ENCODE measurements at regions not wholly inside any gene's neighbourhood (a gene's known extent, or its start where the extent isn't known, plus 50 kb on each side); places are given as distances from the start of the nearest gene placed in this dataset.

- POLR2A ChIA-PET, result no interaction called here
- Histone ChIP-seq H3K36me3 (ENCODE audit: control insufficient read depth in 2 of 2, insufficient read depth in 2 of 2, low read length in 1 of 2) (no peaks in the 10 kb centered on the region), H4K20me1 (ENCODE audit: control insufficient read depth, insufficient read depth) (no peaks in the 10 kb centered on the region), H3K27ac (ENCODE audit: control insufficient read depth, insufficient read depth) (no peak overlapping the region), H3K9me3 (replicated peaks; ENCODE audit: control insufficient read depth, insufficient read depth, low read length) (no peaks in the 10 kb centered on the region; the same call in 2 of the 3 replicates), H3K79me2 (ENCODE audit: control insufficient read depth, insufficient read depth, low read length) (no peaks in the 10 kb centered on the region), H2AFZ (ENCODE audit: control insufficient read depth, low read depth, low read length) (no peak overlapping the region), H3K4me2 (ENCODE audit: control insufficient read depth, insufficient read depth) (no peak overlapping the region), H3K27me3 (replicated peaks in 1 of 2; ENCODE audit: control insufficient read depth in 2 of 2, insufficient read depth in 2 of 2, low read length in 1 of 2) (no peaks in the 10 kb centered on the region; a peak in 1 of 4 replicates), H3K4me1 (ENCODE audit: control insufficient read depth, insufficient read depth, low read length) (no peaks in the 10 kb centered on the region), H3K9ac (ENCODE audit: control insufficient read depth, insufficient read depth, low read length) (no peak overlapping the region), H3K4me3 (no peak overlapping the region)
- intact Hi-C loops (cut with micrococcal nuclease; ENCODE audit: unreplicated experiment), result no loop called here
- DNase-seq (ENCODE audit: low read depth, low spot score) (no peak), ATAC-seq (no peak), FAIRE-seq (no peak)
- WGBS (ENCODE audit: insufficient coverage, insufficient replicate concordance, low lambda C conversion rate, missing lambda C conversion rate), result 70% methylated on average over 13 of the region's 13 CpGs
- RAD21 ChIA-PET (ENCODE audit: unreplicated experiment), result no interaction called here
- BruUV-seq (replicated peaks), result no TSS peak
- in situ Hi-C loops (cut with MboI), result no loop called here
- SMC1A ChIA-PET (ENCODE audit: uncharacterized antibody, unreplicated experiment), result interaction anchor here (1.0 kb wide), 1 partner anchor 17 kb away, joined by 3 read pairs; no protein-coding TSS in a partner anchor
- CTCF ChIA-PET, result interaction anchor here (1.7 kb wide), 1 partner anchor 221 kb away, joined by 4 read pairs; no protein-coding TSS in a partner anchor
- TF ChIP-seq JUNB (IDR thresholded peaks at IDR 0.05), result no peak
- TF ChIP-seq BCL3 (IDR thresholded peaks at IDR 0.05; ENCODE audit: borderline replicate concordance, insufficient read depth, low read depth, low read length, poor library complexity, severe bottlenecking), result no peak
- TF ChIP-seq E4F1 (IDR thresholded peaks at IDR 0.05; ENCODE audit: borderline replicate concordance, partially characterized antibody), result no peak
- no peak for TF ChIP-seq RB1 (IDR thresholded peaks at IDR 0.05; ENCODE audit: borderline replicate concordance)
- no peak for TF ChIP-seq HDGF (IDR thresholded peaks at IDR 0.05)
- TF ChIP-seq BCL11A (IDR thresholded peaks at IDR 0.05; ENCODE audit: low read depth, low read length), result no peak
- no peak for TF ChIP-seq CHD2 (IDR thresholded peaks at IDR 0.05; ENCODE audit: borderline replicate concordance, low read depth, low read length)
- no peak for TF ChIP-seq EED (IDR thresholded peaks at IDR 0.05; ENCODE audit: low read depth)
- TF ChIP-seq NRF1 (conservative IDR thresholded peaks at IDR 0.05; ENCODE audit: low read depth, low read length), result no peak
- no peak for TF ChIP-seq SKIL (IDR thresholded peaks at IDR 0.05; ENCODE audit: low read depth, poor library complexity, severe bottlenecking)
- TF ChIP-seq SP1 (IDR thresholded peaks at IDR 0.05; ENCODE audit: low read depth, low read length), result no peak
- TF ChIP-seq POLR2AphosphoS5 (IDR thresholded peaks at IDR 0.05; ENCODE audit: low read length), result no peak
- no peak for TF ChIP-seq CREM (IDR thresholded peaks at IDR 0.05; ENCODE audit: low read depth)
- TF ChIP-seq MYC (IDR thresholded peaks at IDR 0.05; ENCODE audit: insufficient read depth, insufficient read length, insufficient replicate concordance, low read length, severe bottlenecking), result no peak
- TF ChIP-seq SREBF2 (IDR thresholded peaks at IDR 0.05; ENCODE audit: low read length), result no peak
- no peak for TF ChIP-seq ZNF24 (IDR thresholded peaks at IDR 0.05)
- no peak for TF ChIP-seq E2F8 (IDR thresholded peaks at IDR 0.05; ENCODE audit: low read depth, partially characterized antibody)
Observed at GRCh38 chr4:123343400-123344041, 53.1 kb upstream of the SPRY1 start.
